ENCODE measurements at regions not wholly inside any gene's neighbourhood (a gene's known extent, or its start where the extent isn't known, plus 50 kb on each side); places are given as distances from the start of the nearest gene placed in this dataset.

- TF ChIP-seq CTCF (conservative IDR thresholded peaks at IDR 0.05; ENCODE audit: low read depth, low read length) (no peak), EZH2 (IDR thresholded peaks at IDR 0.05; ENCODE audit: borderline replicate concordance, low read depth, low read length, poor library complexity, severe bottlenecking) (no peak)
These were observed 371.7 kb downstream of the EN1 start for GRCh38 chr2:118475622-118476205.

All from A673 (cell line).